D721Med (cell line): ENCODE measurements at regions not wholly inside any gene's neighbourhood (a gene's known extent, or its start where the extent isn't known, plus 50 kb on each side); places are given as distances from the start of the nearest gene placed in this dataset.
"Not testable (repeated sequence)": the region's sequence is repeated elsewhere in the genome, so short reads cannot be mapped to it uniquely, and the experiment has no call there.

Experiments used
- DNase-seq: peaks from one replicate; pipeline ENCODE4 v3.0.0; 2011; ENCODE audit warnings: low spot score; ENCODE audit not compliant: insufficient read length
- FAIRE-seq: peaks from 2 replicates; lab custom pipeline; 2011; peaks lifted over from hg19 to GRCh38; lab: Jason Lieb, UNC
- TF ChIP-seq, protein P1 (sequence below): IDR thresholded peaks from 2 replicates; pipeline ENCODE4 v1.5.1; 2012; ENCODE audit warnings: mild to moderate bottlenecking, control low read depth; ENCODE audit not compliant: insufficient read depth; ENCODE audit errors: missing control alignments

DNA sequence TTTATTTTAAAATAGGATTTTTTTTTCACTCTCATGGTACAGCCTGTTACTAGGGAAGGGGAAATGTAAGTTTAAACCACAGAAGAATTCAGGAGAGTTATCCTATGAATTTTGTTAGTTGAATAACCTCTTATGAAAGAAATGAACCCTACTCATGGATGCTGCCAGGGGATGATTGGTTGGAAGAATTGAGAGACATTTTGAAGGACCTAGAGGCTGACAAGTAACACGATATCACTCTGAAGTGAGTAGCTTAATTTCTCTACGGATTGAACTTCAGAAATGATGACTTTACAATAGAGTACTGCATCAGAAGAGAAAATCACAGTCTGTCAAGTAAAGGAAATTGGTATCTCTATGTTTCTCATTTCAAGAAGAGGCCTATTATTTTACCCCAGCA is 1346.2 kb downstream of the SUCLG1 start:
- TF ChIP-seq, protein P1, sequence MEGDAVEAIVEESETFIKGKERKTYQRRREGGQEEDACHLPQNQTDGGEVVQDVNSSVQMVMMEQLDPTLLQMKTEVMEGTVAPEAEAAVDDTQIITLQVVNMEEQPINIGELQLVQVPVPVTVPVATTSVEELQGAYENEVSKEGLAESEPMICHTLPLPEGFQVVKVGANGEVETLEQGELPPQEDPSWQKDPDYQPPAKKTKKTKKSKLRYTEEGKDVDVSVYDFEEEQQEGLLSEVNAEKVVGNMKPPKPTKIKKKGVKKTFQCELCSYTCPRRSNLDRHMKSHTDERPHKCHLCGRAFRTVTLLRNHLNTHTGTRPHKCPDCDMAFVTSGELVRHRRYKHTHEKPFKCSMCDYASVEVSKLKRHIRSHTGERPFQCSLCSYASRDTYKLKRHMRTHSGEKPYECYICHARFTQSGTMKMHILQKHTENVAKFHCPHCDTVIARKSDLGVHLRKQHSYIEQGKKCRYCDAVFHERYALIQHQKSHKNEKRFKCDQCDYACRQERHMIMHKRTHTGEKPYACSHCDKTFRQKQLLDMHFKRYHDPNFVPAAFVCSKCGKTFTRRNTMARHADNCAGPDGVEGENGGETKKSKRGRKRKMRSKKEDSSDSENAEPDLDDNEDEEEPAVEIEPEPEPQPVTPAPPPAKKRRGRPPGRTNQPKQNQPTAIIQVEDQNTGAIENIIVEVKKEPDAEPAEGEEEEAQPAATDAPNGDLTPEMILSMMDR = no peak
- FAIRE-seq = no peak

DNA sequence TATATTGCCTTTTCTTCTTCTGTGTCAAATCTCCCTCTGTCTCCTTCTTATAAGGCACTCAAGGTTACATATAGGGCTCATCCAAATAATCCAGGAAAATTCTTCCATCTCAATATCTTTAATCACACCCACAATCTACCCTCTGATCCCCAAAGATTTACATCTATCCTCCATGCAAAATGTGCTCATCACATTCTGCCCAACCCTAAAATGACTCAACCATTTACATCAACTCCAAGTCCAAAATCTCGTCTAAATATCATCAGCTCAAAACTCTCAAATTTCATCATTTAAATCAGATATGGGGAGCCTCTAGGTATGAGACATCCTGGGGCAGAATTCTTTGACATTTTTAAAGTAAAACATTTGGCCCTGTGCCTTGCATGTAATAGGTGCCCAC is 1349.8 kb downstream of the SUCLG1 start:
- DNase-seq (no peak), FAIRE-seq (no peak)
- TF ChIP-seq, protein P1 = no peak

More for the DNA sequence above, 1346.2 kb downstream of the SUCLG1 start:
- no peak for DNase-seq

DNA sequence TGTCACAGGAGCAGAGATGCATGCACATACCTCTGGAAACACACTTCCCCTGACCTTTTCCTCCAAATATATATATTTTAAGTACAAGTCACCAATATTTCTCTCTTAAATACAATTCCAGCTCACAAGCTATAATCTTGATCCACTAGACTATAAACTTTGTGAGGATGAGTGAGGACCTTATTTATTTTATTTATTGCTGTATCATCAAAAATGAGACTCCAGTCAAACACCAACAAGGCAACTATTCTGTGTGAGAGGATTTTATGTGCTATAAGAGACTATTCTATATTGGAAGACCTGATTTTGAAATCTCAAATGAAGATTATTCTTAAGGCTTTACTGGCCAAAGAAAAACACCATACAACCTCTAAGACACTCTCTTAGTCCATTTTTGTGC is 1352.2 kb downstream of the SUCLG1 start:
- TF ChIP-seq, protein P1 = no peak

DNA sequence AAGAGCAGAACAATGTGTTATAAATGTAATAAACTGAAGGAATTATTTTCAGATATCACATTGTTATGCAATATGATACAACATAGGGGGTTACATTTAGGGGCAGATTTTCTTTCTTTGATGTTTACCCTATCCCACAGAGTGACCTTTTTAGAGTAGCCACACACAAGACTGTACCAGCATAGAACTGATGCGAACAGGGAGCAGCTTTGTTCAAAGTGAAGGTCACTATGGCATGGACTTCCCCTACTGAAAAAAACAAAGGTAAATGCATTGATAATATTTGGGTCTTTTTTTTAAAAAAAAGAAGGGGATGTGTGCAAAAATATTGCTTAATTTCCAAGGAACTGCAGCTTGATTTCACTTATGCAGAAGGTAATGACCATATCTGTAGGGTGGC is 1354.9 kb downstream of the SUCLG1 start:
- TF ChIP-seq, protein P1 = no peak
- FAIRE-seq (no peak), DNase-seq (no peak)

More for the DNA sequence above, 1352.2 kb downstream of the SUCLG1 start:
- DNase-seq (no peak), FAIRE-seq (no peak)

DNA sequence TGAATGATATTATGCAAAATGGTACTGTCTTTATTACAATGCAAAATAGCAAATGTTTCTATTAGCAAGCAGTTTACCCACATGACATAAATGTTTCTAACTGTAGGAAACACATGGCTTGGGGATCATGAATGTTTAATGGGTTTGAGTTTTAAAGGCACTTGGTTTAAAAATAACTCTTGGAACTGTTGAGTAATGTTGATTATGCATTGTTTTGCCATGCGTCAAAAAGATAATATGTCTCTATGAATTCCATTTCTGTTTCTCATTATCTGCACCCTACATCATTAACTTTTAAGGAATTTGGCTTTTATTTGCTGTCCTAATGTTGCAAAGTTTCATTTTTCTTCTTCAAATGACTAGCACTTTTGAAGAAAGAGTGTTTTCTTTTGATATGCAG is 1355.5 kb downstream of the SUCLG1 start:
- TF ChIP-seq, protein P1 = no peak
- FAIRE-seq (no peak), DNase-seq (no peak)

DNA sequence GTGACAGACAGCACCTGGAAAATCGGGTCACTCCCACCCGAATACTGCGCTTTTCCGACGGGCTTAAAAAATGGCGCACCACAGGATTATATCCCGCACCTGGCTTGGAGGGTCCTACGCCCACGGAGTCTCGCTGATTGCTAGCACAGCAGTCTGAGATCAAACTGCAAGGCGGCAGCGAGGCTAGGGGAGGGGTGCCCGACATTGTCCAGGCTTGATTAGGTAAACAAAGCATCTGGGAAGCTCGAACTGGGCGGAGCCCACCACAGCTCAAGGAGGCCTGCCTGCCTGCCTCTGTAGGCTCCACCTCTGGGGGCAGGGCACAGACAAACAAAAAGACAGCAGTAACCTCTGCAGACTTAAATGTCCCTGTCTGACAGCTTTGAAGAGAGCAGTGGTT is 1370.0 kb downstream of the SUCLG1 start:
- DNase-seq = not testable (repeated sequence)

DNA sequence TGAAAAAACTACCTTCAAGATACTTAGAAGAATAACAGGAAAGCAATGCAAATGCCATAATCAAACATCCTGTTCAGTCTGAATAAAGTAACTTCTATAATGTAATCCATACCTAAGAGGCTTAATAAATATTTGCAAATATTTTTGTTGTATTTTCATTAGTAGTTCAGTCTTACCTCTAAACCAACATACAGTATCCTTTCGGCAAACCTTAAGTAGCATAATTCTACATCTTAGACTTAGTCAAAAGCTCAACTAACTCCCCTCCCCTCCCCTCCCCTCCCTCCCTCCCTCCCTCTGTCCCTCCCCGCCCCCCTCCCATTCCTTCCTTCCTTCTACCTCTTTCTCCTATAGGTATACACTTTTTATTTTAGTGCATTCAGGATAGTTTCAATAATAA is 1373.2 kb downstream of the SUCLG1 start:
- no peak for FAIRE-seq
- TF ChIP-seq, protein P1 = no peak

More for the DNA sequence above, 1370.0 kb downstream of the SUCLG1 start:
- not testable (repeated sequence) for FAIRE-seq

More for the DNA sequence above, 1373.2 kb downstream of the SUCLG1 start:
- DNase-seq = no peak
